ENCODE measurements at regions not wholly inside any gene's neighbourhood (a gene's known extent, or its start where the extent isn't known, plus 50 kb on each side); places are given as distances from the start of the nearest gene placed in this dataset.
"Not testable (repeated sequence)": the region's sequence is repeated elsewhere in the genome, so short reads cannot be mapped to it uniquely, and the experiment has no call there.

DNA sequence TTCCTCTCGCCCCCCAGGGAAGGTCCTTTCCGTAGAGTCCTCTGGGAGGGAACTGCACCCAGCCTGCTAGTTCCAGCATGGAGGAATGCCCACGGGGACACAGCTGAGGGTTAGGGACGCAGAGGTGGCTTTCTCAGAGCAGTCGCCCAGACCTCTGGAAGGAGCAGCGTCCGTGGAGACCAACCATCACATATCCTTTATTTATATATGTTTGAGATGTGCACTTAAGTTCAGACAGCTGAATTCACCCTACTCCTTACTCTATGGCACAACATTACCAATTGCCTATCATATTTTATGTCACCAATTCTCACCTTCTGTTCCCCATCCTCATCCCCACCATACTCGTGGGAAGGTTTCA is 305.6 kb upstream of the DIO3 start:
- TF ChIP-seq, protein P1, sequence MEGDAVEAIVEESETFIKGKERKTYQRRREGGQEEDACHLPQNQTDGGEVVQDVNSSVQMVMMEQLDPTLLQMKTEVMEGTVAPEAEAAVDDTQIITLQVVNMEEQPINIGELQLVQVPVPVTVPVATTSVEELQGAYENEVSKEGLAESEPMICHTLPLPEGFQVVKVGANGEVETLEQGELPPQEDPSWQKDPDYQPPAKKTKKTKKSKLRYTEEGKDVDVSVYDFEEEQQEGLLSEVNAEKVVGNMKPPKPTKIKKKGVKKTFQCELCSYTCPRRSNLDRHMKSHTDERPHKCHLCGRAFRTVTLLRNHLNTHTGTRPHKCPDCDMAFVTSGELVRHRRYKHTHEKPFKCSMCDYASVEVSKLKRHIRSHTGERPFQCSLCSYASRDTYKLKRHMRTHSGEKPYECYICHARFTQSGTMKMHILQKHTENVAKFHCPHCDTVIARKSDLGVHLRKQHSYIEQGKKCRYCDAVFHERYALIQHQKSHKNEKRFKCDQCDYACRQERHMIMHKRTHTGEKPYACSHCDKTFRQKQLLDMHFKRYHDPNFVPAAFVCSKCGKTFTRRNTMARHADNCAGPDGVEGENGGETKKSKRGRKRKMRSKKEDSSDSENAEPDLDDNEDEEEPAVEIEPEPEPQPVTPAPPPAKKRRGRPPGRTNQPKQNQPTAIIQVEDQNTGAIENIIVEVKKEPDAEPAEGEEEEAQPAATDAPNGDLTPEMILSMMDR (IDR thresholded peaks at IDR 0.05; ENCODE audit: insufficient read depth, low read length, poor library complexity, severe bottlenecking): no peak
- Histone ChIP-seq H3K36me3 (ENCODE audit: control insufficient read depth, insufficient read depth, low read length) (no peaks in the 10 kb centered on the region), H3K4me3 (ENCODE audit: low read depth, low read length) (no peak overlapping the region), H3K27me3 (ENCODE audit: control insufficient read depth, insufficient read depth, low read length) (peaks cover 4% of the 10 kb centered on the region)
- DNase-seq (ENCODE audit: low read depth): no peak

DNA sequence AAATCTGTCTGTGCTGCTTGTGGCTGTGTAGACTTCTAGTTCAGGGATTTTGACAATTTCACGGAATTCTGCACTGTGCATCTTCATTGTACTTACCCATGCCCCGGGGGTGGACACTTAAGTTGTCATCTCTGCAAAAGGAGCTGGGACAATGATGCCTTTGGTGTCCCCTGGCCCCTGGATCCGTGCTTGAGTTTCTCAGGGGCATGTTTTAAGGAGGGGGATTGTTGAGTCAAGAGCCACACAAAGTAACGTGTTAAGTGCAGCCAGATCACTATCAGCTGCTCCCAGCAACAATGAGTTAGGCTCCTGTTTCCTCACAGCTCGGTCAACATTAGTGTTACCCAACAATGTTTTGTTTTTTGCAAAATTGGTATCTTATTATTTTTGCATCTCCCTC is 305.0 kb upstream of the DIO3 start:
- TF ChIP-seq, protein P1 (IDR thresholded peaks at IDR 0.05; ENCODE audit: insufficient read depth, low read length, poor library complexity, severe bottlenecking): no peak
- Histone ChIP-seq H3K36me3 (ENCODE audit: control insufficient read depth, insufficient read depth, low read length) (no peaks in the 10 kb centered on the region), H3K4me3 (ENCODE audit: low read depth, low read length) (no peak overlapping the region), H3K27me3 (ENCODE audit: control insufficient read depth, insufficient read depth, low read length) (peaks cover 4% of the 10 kb centered on the region)
- no peak for DNase-seq (ENCODE audit: low read depth)

DNA sequence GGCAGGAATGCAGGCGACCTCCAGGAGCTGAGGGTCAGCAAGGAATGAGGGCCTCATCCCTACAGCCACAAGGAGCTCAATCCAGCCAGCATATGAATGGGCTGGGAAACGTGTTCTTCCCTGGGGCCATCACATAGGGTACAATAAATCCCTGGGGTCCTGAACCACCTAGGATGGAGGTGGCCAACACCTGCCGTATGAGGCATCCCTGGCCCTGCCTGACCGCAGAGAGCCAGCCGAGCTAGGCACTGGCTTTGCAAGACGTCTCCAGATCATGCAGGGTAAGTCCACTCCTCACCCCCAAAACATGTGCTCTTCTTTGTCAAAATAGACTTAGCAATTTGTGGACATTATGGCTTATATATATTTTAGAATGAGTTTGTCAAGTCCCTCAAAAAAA is 303.7 kb upstream of the DIO3 start:
- TF ChIP-seq, protein P1 (IDR thresholded peaks at IDR 0.05; ENCODE audit: insufficient read depth, low read length, poor library complexity, severe bottlenecking): no peak
- Histone ChIP-seq H3K36me3 (ENCODE audit: control insufficient read depth, insufficient read depth, low read length) (no peaks in the 10 kb centered on the region), H3K27me3 (ENCODE audit: control insufficient read depth, insufficient read depth, low read length) (peaks cover 4% of the 10 kb centered on the region), H3K4me3 (ENCODE audit: low read depth, low read length) (no peak overlapping the region)
- no peak for DNase-seq (ENCODE audit: low read depth)

DNA sequence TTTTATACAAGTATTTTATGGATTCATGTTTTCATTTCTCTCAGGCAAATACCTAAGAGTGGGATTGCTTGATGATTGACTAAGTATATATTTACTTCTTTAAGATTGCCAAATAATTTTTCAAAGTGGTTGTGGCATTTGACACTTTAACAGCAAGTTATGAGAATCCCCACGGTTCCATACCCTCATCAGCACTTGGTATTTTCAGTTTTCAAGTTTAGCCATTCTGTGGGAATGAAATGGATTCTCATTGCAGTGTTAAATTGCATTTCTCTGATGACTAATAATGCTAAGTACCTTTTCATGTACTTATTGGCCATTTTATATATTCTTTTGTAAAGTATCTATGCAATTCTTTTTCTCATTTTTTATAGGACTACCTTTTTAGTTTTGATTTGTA is 301.5 kb upstream of the DIO3 start:
- Histone ChIP-seq H3K27me3 (ENCODE audit: control insufficient read depth, insufficient read depth, low read length) (no peaks in the 10 kb centered on the region), H3K4me3 (ENCODE audit: low read depth, low read length) (no peak overlapping the region), H3K36me3 (ENCODE audit: control insufficient read depth, insufficient read depth, low read length) (no peaks in the 10 kb centered on the region)
- DNase-seq (ENCODE audit: low read depth): no peak
- TF ChIP-seq, protein P1 (IDR thresholded peaks at IDR 0.05; ENCODE audit: insufficient read depth, low read length, poor library complexity, severe bottlenecking): no peak

DNA sequence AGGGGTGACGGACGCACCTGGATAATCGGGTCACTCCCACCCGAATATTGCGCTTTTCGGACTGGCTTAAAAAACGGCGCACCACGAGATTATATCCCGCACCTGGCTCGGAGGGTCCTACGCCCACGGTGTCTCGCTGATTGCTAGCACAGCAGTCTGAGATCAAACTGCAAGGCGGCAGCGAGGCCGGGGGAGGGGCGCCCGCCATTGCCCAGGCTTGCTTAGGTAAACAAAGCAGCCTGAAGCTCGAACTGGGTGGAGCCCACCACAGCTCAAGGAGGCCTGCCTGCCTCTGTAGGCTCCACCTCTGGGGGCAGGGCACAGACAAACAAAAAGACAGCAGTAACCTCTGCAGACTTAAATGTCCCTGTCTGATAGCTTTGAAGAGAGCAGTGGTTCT is 294.9 kb upstream of the DIO3 start:
- H3K27me3 ChIP-seq (ENCODE audit: control insufficient read depth, insufficient read depth, low read length); H3K4me3 ChIP-seq (ENCODE audit: low read depth, low read length); DNase-seq (ENCODE audit: low read depth); H3K36me3 ChIP-seq (ENCODE audit: control insufficient read depth, insufficient read depth, low read length): not testable (repeated sequence)

DNA sequence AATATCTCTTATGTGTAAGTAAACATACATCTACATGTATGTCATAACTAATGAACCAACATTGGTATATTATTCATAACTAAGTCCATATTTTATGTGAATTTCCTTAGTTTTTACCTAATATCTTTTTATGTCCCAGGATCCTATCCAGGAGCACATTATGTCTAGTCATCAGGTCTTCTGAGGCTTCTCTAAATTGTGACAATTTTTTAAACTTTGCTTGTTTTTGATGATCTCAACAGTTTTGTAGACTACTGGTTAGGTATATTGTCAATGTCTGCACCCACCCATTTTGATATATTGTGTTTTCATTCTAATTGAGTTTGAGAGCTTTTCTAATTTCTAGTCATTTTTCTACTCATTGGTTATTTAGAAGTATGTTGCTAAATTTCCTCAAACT is 288.2 kb upstream of the DIO3 start:
- Histone ChIP-seq H3K4me3 (ENCODE audit: low read depth, low read length) (no peak overlapping the region), H3K36me3 (ENCODE audit: control insufficient read depth, insufficient read depth, low read length) (no peaks in the 10 kb centered on the region)
- TF ChIP-seq, protein P1 (IDR thresholded peaks at IDR 0.05; ENCODE audit: insufficient read depth, low read length, poor library complexity, severe bottlenecking): no peak

More for the DNA sequence above, 288.2 kb upstream of the DIO3 start:
- no peaks in the 10 kb centered on the region for H3K27me3 ChIP-seq (ENCODE audit: control insufficient read depth, insufficient read depth, low read length)
- DNase-seq (ENCODE audit: low read depth): no peak

Data from kidney epithelial cell (primary cell).